ENCODE measurements at regions not wholly inside any gene's neighbourhood (a gene's known extent, or its start where the extent isn't known, plus 50 kb on each side); places are given as distances from the start of the nearest gene placed in this dataset.

DNA sequence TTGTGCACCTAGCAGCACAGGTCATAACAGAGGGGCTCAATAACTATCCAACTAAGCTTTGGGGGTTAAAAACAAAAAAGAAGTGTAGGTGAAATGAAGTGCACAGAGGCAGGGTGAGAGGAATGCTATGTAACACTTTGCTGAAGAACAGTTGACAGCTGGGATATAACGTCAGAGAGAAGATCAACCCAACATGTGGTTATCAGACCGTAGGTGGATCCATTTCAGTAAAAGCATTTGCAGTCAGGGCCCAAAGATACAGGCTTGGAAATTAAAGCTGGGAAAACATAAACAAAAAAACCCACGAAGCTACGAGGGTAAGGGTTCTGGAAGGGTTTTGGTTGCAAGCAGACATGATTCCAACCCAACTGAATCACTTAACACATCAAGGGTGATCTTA, 377.5 kb upstream of the NR2F2 start:
- TF ChIP-seq, protein P1, sequence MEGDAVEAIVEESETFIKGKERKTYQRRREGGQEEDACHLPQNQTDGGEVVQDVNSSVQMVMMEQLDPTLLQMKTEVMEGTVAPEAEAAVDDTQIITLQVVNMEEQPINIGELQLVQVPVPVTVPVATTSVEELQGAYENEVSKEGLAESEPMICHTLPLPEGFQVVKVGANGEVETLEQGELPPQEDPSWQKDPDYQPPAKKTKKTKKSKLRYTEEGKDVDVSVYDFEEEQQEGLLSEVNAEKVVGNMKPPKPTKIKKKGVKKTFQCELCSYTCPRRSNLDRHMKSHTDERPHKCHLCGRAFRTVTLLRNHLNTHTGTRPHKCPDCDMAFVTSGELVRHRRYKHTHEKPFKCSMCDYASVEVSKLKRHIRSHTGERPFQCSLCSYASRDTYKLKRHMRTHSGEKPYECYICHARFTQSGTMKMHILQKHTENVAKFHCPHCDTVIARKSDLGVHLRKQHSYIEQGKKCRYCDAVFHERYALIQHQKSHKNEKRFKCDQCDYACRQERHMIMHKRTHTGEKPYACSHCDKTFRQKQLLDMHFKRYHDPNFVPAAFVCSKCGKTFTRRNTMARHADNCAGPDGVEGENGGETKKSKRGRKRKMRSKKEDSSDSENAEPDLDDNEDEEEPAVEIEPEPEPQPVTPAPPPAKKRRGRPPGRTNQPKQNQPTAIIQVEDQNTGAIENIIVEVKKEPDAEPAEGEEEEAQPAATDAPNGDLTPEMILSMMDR (IDR thresholded peaks at IDR 0.05) = no peak
- no peak for TF ChIP-seq ZFX (IDR thresholded peaks at IDR 0.05; ENCODE audit: borderline replicate concordance)

Data from 22Rv1 (cell line).